Right forelimb (tissue), 1 donor: ENCODE measurements at regions not wholly inside any gene's neighbourhood (a gene's known extent, or its start where the extent isn't known, plus 50 kb on each side); places are given as distances from the start of the nearest gene placed in this dataset.
A peak's percentile ranks its signal among the peaks of the same experiment; 100 is the strongest.

Source experiments
- DNase-seq: peaks from one replicate; pipeline ENCODE4 v3.0.0-alpha.2; 2018

DNA sequence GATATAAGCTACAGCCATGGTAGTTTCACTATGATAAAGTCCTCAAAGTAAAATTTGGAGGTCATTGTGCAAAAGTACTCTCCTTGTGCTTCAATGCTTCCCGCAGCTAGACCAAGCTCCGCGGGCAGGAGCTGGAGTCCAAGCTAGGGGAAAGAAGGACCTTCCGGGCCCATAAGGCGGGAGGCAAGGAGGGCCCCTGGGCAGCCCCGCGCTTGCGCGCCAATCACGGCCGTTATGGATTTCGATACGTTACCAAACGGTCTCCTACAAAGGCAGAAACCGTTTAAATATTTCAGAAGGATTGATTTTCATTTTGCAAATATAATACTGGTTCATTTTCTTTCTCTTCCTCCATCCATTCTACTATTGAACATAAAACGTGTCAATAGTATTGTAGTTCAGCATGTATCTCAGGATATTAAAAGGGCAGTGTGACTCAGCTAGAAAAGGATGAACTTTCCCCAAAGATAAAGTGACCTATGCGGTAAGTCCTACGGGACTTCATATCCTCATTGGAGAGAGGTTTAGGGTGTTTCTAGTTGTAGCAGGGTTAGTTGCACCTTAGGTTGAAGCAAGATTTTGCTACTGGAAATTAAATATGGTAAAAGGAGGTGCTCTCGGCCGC lies 128.0 kb downstream of the KIF20B start:
- no peak for DNase-seq

DNA sequence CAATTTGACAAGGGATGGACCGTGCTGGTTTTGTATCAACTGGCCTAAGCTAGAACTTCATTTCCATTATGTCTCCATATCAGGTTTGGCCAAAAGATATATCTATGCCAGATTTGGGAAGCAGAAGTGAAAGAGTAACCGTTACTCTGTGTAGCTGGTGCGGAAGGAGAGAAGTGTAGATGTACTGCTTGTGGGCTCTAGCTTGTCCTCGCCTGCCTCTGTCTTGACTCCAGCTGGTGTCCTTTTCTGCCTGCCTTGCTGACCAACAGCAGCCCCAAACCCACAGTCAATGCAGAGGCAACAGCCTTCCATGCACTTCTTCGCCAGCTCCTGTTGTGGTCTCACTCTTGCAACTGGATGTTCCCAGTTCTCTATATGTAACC lies 128.5 kb downstream of the KIF20B start:
- DNase-seq = no peak

DNA sequence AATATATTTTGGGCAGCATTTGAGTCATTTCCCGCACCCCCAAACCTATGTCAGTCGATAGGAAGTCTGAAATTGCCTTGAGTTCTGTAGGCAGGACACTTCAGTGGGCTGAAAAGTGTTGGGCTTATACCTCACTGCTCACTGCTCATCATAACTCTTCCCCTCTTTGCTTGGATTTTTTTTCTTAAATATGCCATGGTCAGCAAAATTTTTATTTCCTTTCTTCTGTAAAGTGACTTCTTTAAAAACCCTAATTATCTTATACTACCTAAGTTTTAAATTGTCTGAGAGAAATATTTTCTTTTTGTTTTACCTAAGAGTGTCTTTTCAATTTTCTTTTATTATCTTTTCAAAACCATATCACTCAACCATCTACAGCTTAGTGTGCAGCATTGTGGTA lies 129.2 kb downstream of the KIF20B start:
- DNase-seq = no peak

DNA sequence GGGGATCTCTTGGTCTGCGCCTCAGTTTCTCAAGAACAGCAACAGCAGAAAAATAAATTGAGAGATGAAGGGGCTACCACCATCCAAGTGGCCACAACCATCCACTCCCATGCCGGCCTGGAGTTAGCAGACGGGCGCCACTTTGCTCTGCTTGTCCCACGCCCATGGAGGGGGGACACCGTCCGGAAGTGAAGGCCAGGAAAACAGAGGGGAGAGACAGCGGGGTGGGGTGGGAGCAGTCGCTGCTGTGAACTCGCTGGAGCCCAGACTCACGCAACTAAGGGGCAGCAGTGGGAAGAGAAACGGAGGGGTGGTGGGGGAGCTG lies 135.4 kb downstream of the KIF20B start:
- DNase-seq = no peak

DNA sequence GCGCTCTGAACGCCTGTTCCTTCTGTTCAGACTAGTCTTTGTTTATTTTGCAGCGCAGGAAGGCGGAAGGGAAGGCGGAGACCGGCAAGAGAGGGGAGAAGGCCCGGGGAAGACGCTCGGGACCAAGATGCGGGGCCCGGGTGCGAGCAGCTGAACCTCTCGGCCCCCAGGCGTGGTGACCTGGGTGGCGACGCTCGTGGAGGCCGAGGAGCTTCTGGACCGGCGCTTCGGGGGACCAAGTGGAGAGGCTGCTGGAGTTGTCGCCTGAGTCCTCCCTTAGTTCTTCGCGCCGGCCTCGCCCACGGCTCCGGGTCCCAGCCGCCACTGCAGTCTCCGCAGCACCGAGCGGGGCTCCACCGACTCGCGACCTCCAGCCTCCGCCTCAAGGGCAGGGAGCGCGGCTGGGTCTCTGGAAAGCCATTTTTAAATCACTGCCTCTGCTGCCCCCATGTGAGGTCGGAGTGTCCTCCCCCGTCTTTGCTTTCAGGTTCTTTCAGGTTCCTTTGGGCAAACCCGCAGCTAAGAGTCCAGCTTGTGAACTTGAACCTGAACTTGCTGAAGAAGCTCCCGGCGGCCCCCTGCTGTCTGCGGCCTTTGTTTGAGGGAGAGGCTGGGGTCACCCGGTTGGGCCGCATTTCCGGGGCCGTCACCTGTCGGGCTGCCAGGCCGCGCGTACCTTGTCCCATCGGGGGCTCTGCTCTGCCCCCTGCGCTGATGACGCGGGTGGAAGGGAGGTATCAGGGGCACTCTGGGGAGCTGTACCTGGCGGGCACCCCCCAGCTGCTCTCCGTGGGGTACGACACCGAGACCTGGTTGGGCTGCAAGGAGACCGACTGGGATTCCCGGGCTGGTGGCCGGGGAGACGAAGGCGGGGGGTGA lies 136.0 kb downstream of the KIF20B start:
- peak; percentile 70 for DNase-seq

DNA sequence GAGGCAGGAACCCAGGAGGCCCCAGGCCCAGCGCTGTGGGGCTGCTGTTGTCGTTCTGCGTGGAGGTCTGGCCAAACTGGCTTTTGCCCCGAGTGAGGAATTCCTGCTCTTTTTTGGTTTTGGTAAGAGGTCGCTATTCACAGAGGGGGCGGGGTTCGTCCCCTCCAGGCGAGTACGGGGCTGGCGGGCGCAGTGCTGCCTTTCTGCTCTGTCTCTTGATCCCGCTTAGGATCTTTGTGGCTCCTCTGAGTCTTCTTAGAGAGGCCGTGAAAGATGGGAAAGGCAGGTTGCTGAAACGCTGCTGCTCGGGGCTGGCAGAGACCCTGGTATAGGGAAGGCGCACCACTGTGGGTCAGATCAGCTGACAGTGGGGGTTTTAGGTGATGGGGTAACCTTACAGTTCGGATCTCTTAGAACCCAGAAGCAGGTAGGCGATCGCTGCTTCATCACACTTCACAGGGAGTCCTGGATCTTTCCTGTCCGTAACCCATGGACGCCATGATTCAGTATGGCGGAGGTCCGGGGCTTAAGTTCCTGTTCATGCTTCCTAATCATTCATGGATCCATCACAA lies 136.7 kb downstream of the KIF20B start:
- no peak for DNase-seq

DNA sequence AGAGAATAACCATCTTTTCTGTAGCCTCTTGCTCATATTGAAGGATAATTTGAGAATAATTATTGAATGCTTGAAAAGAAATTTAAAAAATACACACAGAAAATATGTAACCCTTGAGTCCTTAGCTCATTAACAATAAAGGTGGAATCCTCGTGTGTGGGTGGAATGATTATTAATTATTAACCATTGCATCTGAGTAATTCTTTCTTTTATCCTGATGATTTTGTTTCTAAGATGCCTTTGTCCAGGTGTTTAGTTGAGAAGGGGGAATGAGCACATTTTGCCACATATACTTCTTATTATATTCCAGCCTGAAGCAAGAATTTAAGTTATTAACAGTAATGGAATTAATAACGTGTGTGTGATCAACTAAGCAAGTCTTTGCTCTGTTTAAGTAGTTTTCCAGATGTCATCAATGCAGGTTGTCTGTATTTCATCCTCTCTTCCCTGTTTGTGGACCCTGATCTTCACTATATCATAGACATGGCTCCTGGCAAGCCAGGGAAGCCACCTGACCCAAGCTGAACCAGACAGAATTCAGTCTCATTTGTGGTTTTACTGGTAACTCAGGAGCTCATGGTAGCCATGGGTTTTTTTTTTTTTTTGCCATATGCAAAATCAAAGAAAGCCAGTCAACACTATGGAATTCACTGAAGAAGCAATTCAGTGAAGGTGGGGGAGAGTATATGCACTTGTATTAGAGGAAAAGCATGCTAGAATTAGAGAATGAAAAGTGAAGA lies 144.3 kb downstream of the KIF20B start:
- no peak for DNase-seq

DNA sequence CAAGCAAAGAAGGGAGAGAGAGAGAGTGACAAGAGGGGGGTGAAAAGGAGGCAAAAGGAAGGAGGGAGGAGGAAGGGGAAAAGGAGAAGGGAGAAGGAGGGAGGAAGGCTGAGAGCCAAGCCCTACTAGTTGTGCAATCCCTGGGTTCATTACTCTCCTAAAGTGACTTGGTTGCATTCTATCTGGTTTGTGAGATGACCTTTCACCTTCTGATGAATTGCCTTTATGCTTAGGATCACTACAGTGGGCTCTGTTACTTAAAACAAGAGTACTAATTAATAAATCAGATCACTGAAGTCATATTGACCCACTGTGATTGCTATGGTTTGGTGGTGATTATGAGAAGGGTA lies 144.9 kb downstream of the KIF20B start:
- no peak for DNase-seq

DNA sequence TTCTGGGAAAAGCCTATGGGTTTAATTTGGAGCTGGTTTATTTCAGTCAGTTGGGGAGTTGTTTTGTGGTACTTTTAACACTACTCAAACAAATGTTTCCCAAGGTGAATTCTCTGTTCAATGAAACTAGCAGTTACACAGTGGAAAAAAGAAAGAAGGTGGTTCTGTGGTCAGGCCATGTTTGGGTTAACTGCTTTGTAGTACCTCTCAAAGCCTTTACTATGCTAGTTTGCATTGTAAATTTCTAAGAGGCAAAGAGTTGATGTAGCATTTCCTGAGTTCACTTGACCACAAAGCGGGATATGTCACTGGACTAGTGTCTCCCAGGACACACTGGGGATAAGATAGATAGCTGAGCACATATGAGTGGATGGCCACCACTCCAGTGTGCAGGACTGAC lies 145.4 kb downstream of the KIF20B start:
- DNase-seq = no peak

DNA sequence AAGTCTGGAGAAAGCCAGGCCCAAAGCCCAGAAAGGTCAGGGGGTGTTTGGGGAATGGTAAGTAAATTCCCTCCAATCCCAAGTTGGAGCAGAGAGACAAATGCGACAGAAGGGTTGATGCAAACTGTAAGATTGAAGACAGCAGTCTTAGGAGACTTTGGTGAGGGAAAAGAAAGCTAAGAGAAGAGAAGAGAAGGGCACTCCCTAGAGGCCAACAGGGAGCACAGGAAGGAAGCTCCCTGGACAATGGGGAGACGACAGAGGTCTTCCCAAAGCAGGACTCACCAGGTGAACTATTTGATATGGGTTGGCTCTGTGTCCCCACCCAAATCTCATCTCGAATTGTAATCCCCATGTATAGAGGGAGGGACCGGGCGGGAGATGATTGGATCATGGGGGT lies 151.5 kb downstream of the KIF20B start:
- no peak for DNase-seq

DNA sequence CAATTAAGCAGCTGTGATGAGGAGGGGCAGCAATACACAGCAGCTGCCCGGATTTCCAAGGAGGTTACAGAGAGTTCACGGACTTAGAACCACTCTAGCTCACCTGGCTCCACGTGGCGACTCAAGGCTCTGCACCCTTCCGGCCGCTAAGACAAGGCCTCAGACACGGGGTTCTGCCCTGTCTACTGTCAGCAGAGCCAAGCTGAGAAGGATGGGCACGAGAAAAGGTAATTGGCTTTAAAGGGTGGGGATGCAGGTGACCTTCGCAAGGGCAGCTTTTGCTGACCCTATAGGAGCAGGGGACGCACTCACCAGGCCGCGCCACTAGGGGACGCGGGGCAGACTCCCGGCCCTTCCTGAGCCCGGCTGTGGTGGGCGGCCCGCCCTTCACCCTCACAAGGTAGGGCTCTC lies 152.4 kb downstream of the KIF20B start:
- no peak for DNase-seq

DNA sequence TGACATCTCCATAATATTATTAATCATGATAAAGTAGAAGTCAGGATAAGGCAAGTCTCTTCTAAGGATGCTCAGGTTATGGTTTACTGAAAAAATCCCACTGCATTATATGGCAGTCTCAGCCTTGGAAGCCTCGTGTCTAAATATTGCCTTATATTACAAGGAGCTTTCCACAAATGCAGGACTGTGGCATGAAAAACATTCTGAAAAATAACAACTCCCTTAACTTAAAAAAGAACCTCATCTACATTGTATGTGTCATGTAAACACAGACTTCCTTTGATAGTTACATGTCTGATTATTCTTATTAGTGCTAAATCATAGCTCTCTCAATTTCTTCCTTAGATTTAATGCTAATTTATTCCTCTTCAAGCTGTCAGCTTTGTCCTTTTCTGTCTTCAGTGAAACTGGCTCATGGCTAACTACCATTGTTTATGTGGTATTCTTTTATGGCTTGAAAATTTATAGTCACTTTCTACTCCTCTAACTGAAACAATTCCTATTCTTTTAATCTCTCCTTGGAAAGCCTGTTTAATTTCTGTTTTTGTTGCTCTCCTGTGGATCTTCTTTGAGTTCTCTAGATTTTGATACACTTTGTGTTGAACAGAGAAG lies 156.1 kb downstream of the KIF20B start:
- DNase-seq = no peak

DNA sequence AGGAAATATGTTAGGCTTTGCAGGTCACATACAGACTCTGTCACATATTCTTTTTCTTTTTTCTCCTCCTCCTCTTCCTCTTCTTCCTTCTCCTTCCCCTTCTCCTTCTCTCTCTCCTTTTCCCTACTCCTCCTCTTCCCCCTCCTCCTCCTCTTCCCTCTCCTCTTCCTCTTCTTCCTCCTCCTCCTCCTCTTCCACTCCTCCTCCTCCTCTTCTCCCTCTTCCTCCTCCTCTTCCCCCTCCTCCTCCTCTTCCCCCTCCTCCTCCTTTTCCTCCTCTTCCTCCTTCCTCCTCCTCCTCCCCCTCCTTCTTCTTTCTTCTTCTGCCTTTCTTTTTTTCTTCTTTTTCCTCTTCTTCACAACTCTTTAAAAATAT lies 159.8 kb downstream of the KIF20B start:
- DNase-seq = no peak

DNA sequence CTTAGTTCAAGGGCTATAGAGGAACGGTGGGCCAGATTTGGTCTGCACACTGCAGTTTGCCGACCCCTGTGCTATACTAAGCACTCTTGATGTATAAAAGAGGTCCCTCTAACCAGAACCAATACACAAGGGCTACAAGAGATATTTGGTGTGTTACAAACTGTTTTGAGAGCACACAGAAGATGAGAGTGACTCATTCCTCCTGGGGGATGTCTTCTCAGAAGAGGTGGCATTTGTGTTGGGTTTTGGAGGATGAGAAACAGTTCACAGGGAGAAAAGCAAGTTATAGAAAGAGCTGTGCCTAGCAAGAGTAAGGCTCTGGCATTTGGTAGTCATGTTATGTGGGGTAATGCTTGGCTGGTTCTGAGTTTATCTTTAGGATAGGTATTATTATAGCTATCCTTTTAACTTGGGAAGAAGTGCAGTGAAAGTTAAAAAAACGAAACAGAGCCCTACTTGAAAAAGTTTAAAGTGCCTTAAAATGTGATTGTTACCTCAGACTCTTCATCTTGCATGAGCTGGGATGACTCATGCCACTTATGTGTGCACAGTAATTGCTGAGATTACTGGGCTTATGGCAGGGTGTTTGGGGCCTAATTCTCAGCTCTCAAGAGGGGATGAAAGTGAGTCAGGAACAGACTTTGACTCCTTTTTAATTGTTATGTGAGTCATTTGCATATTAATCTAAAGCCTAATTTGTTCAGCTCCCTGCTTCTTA lies 160.4 kb downstream of the KIF20B start:
- no peak for DNase-seq

DNA sequence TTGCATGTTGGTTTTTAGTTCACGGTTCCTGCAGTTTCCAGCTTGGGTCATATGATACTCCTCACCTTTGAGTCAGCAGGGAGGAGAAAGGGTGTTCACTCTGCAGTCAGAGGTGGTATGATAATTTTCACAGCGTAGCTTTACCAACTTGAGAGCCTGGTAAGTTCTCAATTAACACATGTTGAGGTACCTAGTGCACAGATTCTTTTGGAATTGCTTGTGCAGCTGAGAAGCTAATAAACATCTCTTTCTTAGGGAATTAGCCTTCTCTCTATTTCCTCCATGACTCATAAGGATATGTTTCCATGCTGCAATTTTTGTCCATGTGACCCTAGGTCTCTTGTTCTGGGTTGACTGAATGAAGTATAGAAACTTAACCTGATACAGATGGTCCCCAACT lies 166.6 kb downstream of the KIF20B start:
- DNase-seq = no peak

DNA sequence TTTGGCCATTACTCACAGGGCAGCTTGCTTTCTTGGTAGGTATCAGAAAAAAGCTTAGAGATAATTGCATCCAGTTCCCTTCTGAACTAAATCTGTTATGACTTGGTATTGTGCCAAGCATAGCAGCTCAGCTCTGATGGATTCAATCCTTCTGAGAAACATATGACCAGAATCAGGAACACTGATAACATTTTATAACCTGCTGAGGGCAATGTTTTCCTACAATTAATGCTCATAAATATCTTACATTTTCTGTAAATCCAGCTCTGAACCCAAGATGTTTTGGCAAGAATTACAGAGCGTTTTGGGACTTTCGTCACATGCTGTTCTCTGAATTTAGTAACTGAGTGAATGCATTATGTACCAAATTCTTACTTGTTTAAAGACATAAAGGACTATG lies 167.8 kb downstream of the KIF20B start:
- no peak for DNase-seq

DNA sequence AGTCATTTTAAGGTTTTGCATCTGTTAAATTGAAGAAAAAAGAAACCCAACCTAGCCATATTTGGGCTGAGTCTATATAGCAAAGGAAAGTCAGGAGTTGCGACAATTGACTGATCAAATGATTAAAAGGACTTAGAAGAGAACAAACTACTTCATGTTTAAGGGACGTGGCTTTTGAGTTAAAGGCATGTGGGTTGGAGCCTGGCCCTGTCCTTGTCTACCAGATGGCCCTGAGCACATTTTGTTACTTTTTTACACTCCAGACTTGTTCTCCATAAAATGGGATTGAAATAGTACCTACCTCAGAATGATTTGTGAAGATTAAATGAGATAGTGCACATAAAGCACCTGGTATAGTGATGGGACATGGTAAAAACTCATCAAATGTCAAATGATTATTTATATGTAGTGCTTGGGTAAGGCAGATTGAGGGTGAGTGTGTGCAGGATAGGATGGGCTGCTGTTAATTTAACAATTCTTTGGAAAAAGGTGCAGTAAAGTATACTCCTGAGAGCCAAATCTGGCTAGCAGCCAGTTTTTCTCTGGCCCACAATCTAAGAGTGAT lies 168.3 kb downstream of the KIF20B start:
- DNase-seq = no peak

DNA sequence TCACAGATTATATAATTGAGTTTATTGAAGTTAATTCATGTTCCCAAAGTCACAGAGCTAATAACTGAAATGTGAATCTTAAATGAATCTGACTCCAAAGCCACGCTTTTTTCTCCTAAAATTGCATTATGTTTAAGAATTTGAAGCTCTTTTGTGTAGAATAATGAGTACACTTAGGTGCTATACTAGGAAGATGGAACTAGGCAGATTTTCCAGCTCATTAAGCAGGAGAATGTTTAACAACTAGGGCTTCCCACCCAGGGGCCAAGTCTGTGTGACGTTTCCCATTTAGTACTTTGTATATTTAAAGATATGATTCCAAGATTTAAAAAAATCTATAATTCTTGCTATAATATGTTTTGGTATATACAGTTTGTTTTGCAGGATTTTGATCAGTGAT lies 169.5 kb downstream of the KIF20B start:
- DNase-seq = no peak

DNA sequence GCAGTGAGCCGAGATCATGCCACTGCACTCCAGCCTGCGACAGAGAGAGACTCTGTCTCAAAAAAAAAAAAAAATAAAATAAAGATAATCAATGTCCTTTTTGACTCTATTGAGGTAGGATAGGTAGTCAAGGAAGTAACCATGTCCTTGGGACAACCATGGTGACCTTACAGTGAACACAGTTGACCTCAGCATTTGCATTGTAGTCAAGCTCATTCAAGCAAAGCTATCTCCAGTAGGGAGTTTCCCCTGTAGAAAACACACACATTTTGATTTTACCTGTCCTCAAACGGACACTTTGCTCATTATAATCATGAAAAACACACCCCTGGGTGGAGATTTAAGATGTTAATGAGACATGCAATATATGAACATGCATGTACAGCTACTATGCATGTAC lies 171.7 kb downstream of the KIF20B start:
- DNase-seq = no peak

DNA sequence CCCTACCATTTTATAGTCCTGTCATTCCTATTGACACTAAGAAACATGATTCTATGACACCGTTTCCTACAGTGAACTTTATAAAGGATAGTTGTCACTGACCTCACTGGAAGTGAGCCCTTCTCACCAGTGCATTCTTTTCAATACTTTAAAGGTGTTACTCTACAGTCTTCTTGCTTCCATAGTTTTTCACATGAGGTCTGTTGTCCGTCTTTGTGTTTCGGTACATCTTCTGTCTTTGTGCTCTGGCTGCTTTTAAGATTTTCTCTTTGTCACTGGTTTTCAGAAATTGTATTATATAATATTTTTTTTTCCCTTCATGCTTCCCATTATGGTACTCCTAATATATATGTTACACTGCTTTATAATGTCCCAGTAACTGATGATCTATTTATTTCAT lies 174.2 kb downstream of the KIF20B start:
- DNase-seq = no peak

DNA sequence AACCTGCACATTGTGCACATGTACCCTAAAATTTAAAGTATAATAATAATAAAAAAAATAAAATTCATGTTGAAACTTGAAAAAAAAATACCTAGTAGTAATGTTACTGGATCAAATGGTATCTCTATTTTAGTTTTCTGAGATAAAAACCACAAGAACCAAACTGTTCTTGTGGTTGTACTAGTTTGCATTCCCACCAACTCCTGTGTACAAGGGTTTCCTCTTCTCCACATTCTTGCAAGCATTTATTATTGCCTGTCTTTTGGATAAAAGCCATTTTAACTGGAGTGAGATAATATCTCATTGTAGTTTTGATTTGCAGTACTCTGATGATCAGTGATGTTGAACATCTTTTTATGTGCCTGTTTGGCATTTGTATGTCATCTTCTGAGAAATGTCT lies 177.7 kb downstream of the KIF20B start:
- no peak for DNase-seq

DNA sequence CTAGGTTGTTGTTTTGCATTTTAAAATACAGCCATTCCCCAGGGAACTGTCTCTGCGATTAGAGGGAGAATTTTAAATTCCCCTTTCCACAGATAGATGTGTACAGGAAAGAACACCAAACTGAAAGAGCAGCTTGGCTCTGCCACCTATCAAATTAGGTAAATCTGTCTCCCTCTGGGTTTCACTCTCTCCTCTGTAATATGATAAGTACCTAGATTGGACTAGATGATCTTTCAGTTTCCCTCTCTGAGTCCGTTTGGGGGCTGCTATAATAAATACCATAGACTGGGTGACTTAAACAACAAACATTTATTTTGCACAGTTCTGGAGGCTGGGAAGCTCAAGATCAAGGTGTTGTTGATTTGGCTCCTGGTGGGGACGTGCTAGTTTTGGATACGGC lies 186.0 kb downstream of the KIF20B start:
- DNase-seq = no peak

DNA sequence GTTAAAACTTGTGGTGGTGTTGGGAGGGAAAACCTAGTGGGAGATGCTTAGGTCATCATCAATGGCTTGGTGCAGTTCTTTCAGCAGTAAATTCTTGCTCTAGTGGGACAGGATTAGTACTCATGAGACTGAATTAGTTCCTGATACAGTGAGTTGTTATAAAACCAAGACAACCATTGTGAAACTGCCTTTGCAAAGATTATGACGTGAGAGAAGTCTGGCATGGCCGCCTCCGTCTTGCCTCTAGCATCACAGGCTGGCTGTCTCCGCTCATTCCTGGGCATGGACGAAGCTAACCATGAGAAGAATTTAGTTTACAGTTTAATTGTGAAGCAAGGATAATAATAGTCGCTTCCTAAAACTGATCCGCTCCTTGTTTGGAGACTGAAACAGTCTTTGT lies 186.4 kb downstream of the KIF20B start:
- no peak for DNase-seq
